ENCODE measurements at regions not wholly inside any gene's neighbourhood (a gene's known extent, or its start where the extent isn't known, plus 50 kb on each side); places are given as distances from the start of the nearest gene placed in this dataset.
"Not testable (repeated sequence)": the region's sequence is repeated elsewhere in the genome, so short reads cannot be mapped to it uniquely, and the experiment has no call there.

DNA sequence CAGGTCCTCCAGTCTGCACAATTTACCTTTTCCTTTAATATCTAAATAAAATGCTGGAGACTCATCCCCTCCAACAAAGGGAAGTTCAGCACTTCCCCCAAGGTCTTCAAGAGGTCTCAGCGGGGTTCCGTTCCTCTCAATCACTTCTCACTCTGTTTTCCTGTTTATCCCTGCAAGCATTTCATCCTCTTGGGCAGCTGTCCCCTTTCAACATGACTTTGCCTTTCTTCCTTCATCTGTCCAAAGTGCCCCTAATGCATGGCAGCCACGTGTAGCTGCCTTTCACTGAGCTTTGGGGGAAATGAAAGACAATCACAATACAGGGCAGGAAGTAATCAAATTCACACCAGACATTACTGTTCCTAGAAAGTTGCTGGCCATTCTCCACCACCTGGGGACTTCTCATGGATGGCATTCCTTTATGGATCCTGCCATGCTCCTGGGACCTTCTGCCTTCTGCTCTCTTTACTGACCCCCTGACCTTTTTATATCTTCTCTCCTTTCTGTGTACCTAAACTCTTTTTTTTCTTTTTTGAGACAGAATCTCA, 79.7 kb upstream of the USP9X start:
- Histone ChIP-seq H3K4me3 (no peak overlapping the region), H3K27ac (no peak overlapping the region), H3K9me3 (no peaks in the 10 kb centered on the region), H3K4me1 (no peaks in the 10 kb centered on the region), H3K27me3 (no peaks in the 10 kb centered on the region), H3K36me3 (no peaks in the 10 kb centered on the region)
- TF ChIP-seq CTCF (IDR thresholded peaks at IDR 0.05): no peak
- no peak for TF ChIP-seq EP300 (IDR thresholded peaks at IDR 0.05)
- WGBS, 2 donors: 8 to 19% methylated on average over 3 of the region's 3 CpGs
- ATAC-seq (ENCODE audit: low FRiP score in 2 of 2): no peak
- no peak for DNase-seq

- peak overlapping the region; percentile 85 to 90 (median 87) for H3K27ac ChIP-seq
- peak; percentile 57 to 85 for TF ChIP-seq POLR2AphosphoS5 (IDR thresholded peaks at IDR 0.05)
- peak in 3 of 4 donors; percentile 30 to 77 (median 76) for TF ChIP-seq EP300 (IDR thresholded peaks at IDR 0.05)
- peak in 2 of 6 experiments; percentile 22 to 41 for TF ChIP-seq CTCF (IDR thresholded peaks at IDR 0.05)
- peak in 2 of 4 donors; percentile 47 to 57 for TF ChIP-seq POLR2A (IDR thresholded peaks at IDR 0.05)
- no peaks in the 10 kb centered on the region for H3K36me3 ChIP-seq
- DNase-seq: peak; percentile 84 to 85
- 16 to 25% methylated on average over 18 to 28 of the region's 28 CpGs for WGBS, 2 donors
- H3K9me3 ChIP-seq: no peaks in the 10 kb centered on the region
- H3K4me1 ChIP-seq: peaks cover 0 to 5% (median 1%) of the 10 kb centered on the region in 4 donors
- H3K27me3 ChIP-seq: no peaks in the 10 kb centered on the region
- H3K4me3 ChIP-seq: peak overlapping the region in 3 of 4 donors; percentile 24 to 43 (median 33)
- peak; percentile 85 to 96 for ATAC-seq (ENCODE audit: low FRiP score in 2 of 2)
Measured at GRCh38 chrX:41009850-41010846, 75.1 kb upstream of the USP9X start.

- H3K4me1 ChIP-seq: peaks cover 0 to 5% (median 1%) of the 10 kb centered on the region in 4 donors
- no peak overlapping the region for H3K4me3 ChIP-seq
- no peak for ATAC-seq (ENCODE audit: low FRiP score in 2 of 2)
- no peaks in the 10 kb centered on the region for H3K36me3 ChIP-seq
- no peak overlapping the region for H3K27ac ChIP-seq
- no peaks in the 10 kb centered on the region for H3K27me3 ChIP-seq
- no peaks in the 10 kb centered on the region for H3K9me3 ChIP-seq
- TF ChIP-seq EP300 (IDR thresholded peaks at IDR 0.05): no peak
- no peak for TF ChIP-seq POLR2AphosphoS5 (IDR thresholded peaks at IDR 0.05)
- TF ChIP-seq CTCF (IDR thresholded peaks at IDR 0.05): no peak
- TF ChIP-seq POLR2A (IDR thresholded peaks at IDR 0.05): no peak
- DNase-seq: no peak
- WGBS, 2 donors: 86 to 94% methylated on average over 5 of the region's 5 CpGs
Measured at GRCh38 chrX:41014776-41015360, 70.4 kb upstream of the USP9X start.

DNA sequence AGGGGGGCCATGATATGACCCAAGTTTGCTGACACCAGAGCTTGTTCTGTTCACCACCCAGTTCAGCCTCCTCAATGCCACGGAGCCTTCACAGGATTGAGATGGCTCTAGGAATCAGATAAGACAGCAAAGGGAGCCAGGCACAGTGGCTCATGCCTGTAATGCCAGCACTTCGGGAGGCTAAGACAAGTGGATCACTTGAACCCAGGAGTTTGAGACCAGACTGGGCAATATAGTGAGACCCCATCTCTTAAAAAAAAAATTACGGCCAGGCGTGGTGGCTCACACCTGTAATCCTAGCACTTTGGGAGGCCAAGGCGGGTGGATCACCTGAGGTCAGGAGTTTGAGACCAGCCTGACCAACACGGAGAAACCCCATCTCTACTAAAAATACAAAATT, 67.5 kb upstream of the USP9X start:
- H3K27ac ChIP-seq; ATAC-seq (ENCODE audit: low FRiP score in 2 of 2); H3K4me3 ChIP-seq; H3K27me3 ChIP-seq; H3K9me3 ChIP-seq; DNase-seq; H3K36me3 ChIP-seq; H3K4me1 ChIP-seq: not testable (repeated sequence)
- 87 to 100% methylated on average over 5 to 6 of the region's 6 CpGs for WGBS, 2 donors

DNA sequence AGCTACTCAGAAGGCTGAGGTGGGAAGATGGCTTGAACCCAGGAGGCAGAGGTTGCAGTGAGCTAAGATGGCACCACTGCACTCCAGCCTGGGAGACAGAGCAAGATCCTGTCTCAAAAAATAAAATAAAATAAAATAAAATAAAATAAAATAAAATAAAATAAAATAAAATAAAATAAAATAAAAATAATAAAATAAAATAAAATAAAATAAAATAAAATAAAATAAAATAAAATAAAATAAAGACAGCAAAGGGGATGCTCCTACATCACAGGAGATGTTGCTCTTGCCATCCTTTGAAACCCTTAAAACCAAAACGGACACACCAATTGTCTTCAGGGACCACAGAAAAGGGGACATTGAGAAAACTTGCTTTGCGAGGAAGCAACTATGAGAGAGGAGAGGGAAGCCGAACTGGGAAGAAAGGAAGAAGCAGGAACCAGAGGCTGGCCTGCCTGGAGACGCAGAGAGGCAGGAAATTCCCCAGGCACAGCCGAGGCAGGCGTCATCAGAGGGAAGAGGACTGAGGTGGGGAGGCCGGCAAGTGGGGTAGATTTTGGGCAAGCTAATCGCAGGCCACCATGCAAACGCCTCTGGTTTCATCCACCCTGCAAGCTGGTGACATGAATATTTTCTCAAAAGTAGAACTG, 66.7 kb upstream of the USP9X start:
- not testable (repeated sequence) for H3K9me3 ChIP-seq; H3K4me3 ChIP-seq; DNase-seq; ATAC-seq (ENCODE audit: low FRiP score in 2 of 2); H3K27ac ChIP-seq; H3K36me3 ChIP-seq; H3K27me3 ChIP-seq; H3K4me1 ChIP-seq
- WGBS, 2 donors: 62 to 72% methylated on average over 9 of the region's 9 CpGs

All from upper lobe of left lung (tissue), 6 donors.